ENCODE measurements at regions not wholly inside any gene's neighbourhood (a gene's known extent, or its start where the extent isn't known, plus 50 kb on each side); places are given as distances from the start of the nearest gene placed in this dataset.

- TF ChIP-seq, protein P1, sequence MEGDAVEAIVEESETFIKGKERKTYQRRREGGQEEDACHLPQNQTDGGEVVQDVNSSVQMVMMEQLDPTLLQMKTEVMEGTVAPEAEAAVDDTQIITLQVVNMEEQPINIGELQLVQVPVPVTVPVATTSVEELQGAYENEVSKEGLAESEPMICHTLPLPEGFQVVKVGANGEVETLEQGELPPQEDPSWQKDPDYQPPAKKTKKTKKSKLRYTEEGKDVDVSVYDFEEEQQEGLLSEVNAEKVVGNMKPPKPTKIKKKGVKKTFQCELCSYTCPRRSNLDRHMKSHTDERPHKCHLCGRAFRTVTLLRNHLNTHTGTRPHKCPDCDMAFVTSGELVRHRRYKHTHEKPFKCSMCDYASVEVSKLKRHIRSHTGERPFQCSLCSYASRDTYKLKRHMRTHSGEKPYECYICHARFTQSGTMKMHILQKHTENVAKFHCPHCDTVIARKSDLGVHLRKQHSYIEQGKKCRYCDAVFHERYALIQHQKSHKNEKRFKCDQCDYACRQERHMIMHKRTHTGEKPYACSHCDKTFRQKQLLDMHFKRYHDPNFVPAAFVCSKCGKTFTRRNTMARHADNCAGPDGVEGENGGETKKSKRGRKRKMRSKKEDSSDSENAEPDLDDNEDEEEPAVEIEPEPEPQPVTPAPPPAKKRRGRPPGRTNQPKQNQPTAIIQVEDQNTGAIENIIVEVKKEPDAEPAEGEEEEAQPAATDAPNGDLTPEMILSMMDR (conservative IDR thresholded peaks at IDR 0.05), result no peak
- no peak overlapping the region for H3K4me3 ChIP-seq (ENCODE audit: low read length)
Observed at GRCh38 chr2:831622-832021, 119.0 kb upstream of the SNTG2 start.

GRCh38 chr2:831225-831536 is 119.5 kb upstream of the SNTG2 start:
- no peaks in the 10 kb centered on the region for H3K27me3 ChIP-seq (ENCODE audit: control insufficient read depth, insufficient read depth, low read length, poor library complexity, severe bottlenecking)
- Mint-ChIP-seq H3K27me3 (ENCODE audit: insufficient read depth) (peaks cover 11% of the 10 kb centered on the region), H3K36me3 (ENCODE audit: low read depth) (no peaks in the 10 kb centered on the region), H3K27ac (no peak overlapping the region), H3K4me1 (peaks cover 7% of the 10 kb centered on the region), H3K9me3 (no peaks in the 10 kb centered on the region), H3K4me3 (no peak overlapping the region)
- H3K36me3 ChIP-seq (ENCODE audit: control insufficient read depth, insufficient read depth, low read length), result no peaks in the 10 kb centered on the region
- no peak for DNase-seq
- H3K4me1 ChIP-seq (ENCODE audit: control insufficient read depth, insufficient read depth, low read length), result no peaks in the 10 kb centered on the region
- H3K4me3 ChIP-seq (ENCODE audit: low read length), result no peak overlapping the region
- H3K9ac ChIP-seq (ENCODE audit: extremely low read depth, low read length, poor library complexity, severe bottlenecking), result no peak overlapping the region
- H3K9me3 ChIP-seq (ENCODE audit: control insufficient read depth, low read length), result no peaks in the 10 kb centered on the region
- 91 to 95% methylated on average over 3 to 8 of the region's 8 CpGs for WGBS, 2 experiments (ENCODE audit: insufficient coverage in 1 of 2, insufficient read length in 1 of 2)
- TF ChIP-seq, protein P1 (conservative IDR thresholded peaks at IDR 0.05), result no peak
- H3K27ac ChIP-seq (ENCODE audit: low read depth, low read length), result no peak overlapping the region

More at GRCh38 chr2:831622-832021, 119.0 kb upstream of the SNTG2 start:
- no peak for DNase-seq
- Histone ChIP-seq H3K4me1 (ENCODE audit: control insufficient read depth, insufficient read depth, low read length) (no peaks in the 10 kb centered on the region), H3K27me3 (ENCODE audit: control insufficient read depth, insufficient read depth, low read length, poor library complexity, severe bottlenecking) (no peaks in the 10 kb centered on the region), H3K27ac (ENCODE audit: low read depth, low read length) (no peak overlapping the region), H3K9ac (ENCODE audit: extremely low read depth, low read length, poor library complexity, severe bottlenecking) (no peak overlapping the region), H3K9me3 (ENCODE audit: control insufficient read depth, low read length) (no peaks in the 10 kb centered on the region), H3K36me3 (ENCODE audit: control insufficient read depth, insufficient read depth, low read length) (no peaks in the 10 kb centered on the region)
- no peaks in the 10 kb centered on the region for H3K36me3 Mint-ChIP-seq (ENCODE audit: low read depth)
- H3K4me1 Mint-ChIP-seq, result peaks cover 7% of the 10 kb centered on the region
- 71 to 88% methylated on average over 1 to 5 of the region's 5 CpGs for WGBS, 2 experiments (ENCODE audit: insufficient coverage in 1 of 2, insufficient read length in 1 of 2)
- H3K9me3 Mint-ChIP-seq, result no peaks in the 10 kb centered on the region
- no peak overlapping the region for H3K4me3 Mint-ChIP-seq
- H3K27ac Mint-ChIP-seq, result no peak overlapping the region
- peaks cover 11% of the 10 kb centered on the region for H3K27me3 Mint-ChIP-seq (ENCODE audit: insufficient read depth)

DNA sequence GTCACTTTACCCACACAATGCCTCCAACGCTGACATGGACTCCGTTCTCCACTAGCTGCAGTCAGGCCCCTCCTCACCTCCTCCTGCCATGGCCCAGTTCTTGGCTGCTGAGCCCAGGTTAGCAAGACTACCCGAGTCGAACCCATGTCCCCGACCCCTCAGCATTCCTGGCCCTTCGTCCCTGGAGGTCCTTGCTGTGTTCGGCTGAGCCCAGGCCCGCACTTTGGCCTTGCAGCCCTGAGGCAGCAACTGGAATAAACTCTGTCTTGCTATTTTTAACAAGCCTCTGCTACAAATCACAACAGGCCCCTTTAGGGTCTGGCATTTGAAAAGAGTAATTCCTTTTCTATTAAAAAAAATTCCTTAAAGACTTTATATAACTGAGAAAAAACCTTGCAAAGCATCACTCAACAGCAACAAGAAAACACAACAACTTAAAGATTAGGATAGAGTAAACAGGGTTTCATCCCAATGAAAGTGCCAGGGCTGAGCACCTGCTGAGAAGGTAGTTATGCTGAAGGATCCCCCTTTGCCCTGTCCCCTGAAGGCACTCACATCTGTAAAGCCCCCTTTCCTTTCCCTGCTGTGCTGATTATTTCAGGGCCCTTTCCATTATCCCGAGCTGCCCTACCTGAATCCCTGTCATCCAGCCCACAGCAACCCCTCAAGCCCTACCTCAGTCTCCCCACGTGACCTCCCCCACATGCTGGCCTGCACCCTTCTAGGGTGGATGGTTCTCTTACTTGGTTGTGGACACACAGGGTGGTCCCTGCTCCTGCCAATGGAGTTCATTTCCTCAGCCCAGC is 120.0 kb upstream of the SNTG2 start:
- H3K27me3 ChIP-seq (ENCODE audit: control insufficient read depth, insufficient read depth, low read length, poor library complexity, severe bottlenecking), result no peaks in the 10 kb centered on the region
- no peak overlapping the region for H3K4me3 ChIP-seq (ENCODE audit: low read length)
- H3K27ac ChIP-seq (ENCODE audit: low read depth, low read length), result no peak overlapping the region
- H3K4me1 ChIP-seq (ENCODE audit: control insufficient read depth, insufficient read depth, low read length), result no peaks in the 10 kb centered on the region
- peaks cover 11% of the 10 kb centered on the region for H3K27me3 Mint-ChIP-seq (ENCODE audit: insufficient read depth)
- H3K9me3 ChIP-seq (ENCODE audit: control insufficient read depth, low read length), result no peaks in the 10 kb centered on the region
- TF ChIP-seq, protein P1 (conservative IDR thresholded peaks at IDR 0.05), result no peak
- no peaks in the 10 kb centered on the region for H3K36me3 ChIP-seq (ENCODE audit: control insufficient read depth, insufficient read depth, low read length)
- no peaks in the 10 kb centered on the region for H3K9me3 Mint-ChIP-seq
- peaks cover 7% of the 10 kb centered on the region for H3K4me1 Mint-ChIP-seq
- WGBS, 2 experiments (ENCODE audit: insufficient coverage in 1 of 2, insufficient read length in 1 of 2), result 76% methylated on average over 10 of the region's 10 CpGs; no CpG with 5 or more reads in 1 of the 2 experiments
- H3K36me3 Mint-ChIP-seq (ENCODE audit: low read depth), result no peaks in the 10 kb centered on the region
- no peak overlapping the region for H3K27ac Mint-ChIP-seq
- H3K9ac ChIP-seq (ENCODE audit: extremely low read depth, low read length, poor library complexity, severe bottlenecking), result no peak overlapping the region
- no peak for DNase-seq
- H3K4me3 Mint-ChIP-seq, result no peak overlapping the region

Data from endodermal cell (in vitro differentiated cells).